Neural progenitor cell (in vitro differentiated cells): ENCODE measurements at regions not wholly inside any gene's neighbourhood (a gene's known extent, or its start where the extent isn't known, plus 50 kb on each side); places are given as distances from the start of the nearest gene placed in this dataset.
"Not testable (repeated sequence)": the region's sequence is repeated elsewhere in the genome, so short reads cannot be mapped to it uniquely, and the experiment has no call there.

ENCODE experiments used
- DNase-seq: peaks from one replicate; pipeline ENCODE4 v3.0.0-alpha.2; 2016; ENCODE audit warnings: low spot score
- H2AFZ ChIP-seq: fragments of 200-600 bp; sonication (generic); replicated peaks from 2 replicates; pipeline ENCODE4 v1.6.1; 2016; ENCODE audit warnings: antibody characterized with exemption
- H3F3A ChIP-seq: fragments of 200-600 bp; sonication (generic); 2 replicates; pipeline ENCODE4 v1.6.1; 2016; ENCODE audit warnings: antibody characterized with exemption, low read depth
- H3K27ac ChIP-seq: fragments of 200-600 bp; sonication (generic); 2 replicates; pipeline ENCODE4 v1.5.1; 2016; ENCODE audit warnings: mild to moderate bottlenecking
- H3K27me3 ChIP-seq: fragments of 200-600 bp; sonication (generic); 2 replicates; pipeline ENCODE4 v1.6.1; 2016; ENCODE audit warnings: mild to moderate bottlenecking, moderate library complexity
- H3K36me3 ChIP-seq: fragments of 200-600 bp; sonication (generic); 2 replicates; pipeline ENCODE4 v1.5.1; 2016
- H3K4me1 ChIP-seq: fragments of 200-600 bp; sonication (generic); 2 replicates; pipeline ENCODE4 v1.6.1; 2016; ENCODE audit warnings: mixed run types
- H3K4me2 ChIP-seq: fragments of 200-600 bp; sonication (generic); 2 replicates; pipeline ENCODE4 v1.6.1; 2016
- H3K4me3 ChIP-seq: fragments of 200-600 bp; sonication (generic); 2 replicates; pipeline ENCODE4 v1.5.1; 2016
- H3K79me2 ChIP-seq: fragments of 200-600 bp; sonication (generic); 2 replicates; pipeline ENCODE4 v1.6.1; 2016; ENCODE audit warnings: low read depth
- H3K9ac ChIP-seq: fragments of 200-600 bp; sonication (generic); 2 replicates; pipeline ENCODE4 v1.6.1; 2016
- H3K9me3 ChIP-seq: fragments of 200-600 bp; sonication (generic); 2 replicates; pipeline ENCODE4 v1.5.1; 2016; ENCODE audit warnings: low read depth
- H4K20me1 ChIP-seq: fragments of 200-600 bp; sonication (generic); 2 replicates; pipeline ENCODE4 v1.6.1; 2016; ENCODE audit warnings: low read depth
- H3K27ac Mint-ChIP-seq: 3 replicates; pipeline ENCODE4 v1.8.0; 2021; ENCODE audit warnings: mixed read lengths
- H3K27me3 Mint-ChIP-seq: 2 replicates; pipeline ENCODE4 v1.8.0; 2022; ENCODE audit warnings: low read depth, mild to moderate bottlenecking, inconsistent platforms, moderate library complexity, mixed read lengths; ENCODE audit not compliant: insufficient read depth
- H3K36me3 Mint-ChIP-seq: 3 replicates; pipeline ENCODE4 v1.8.0; 2021; ENCODE audit warnings: mixed read lengths
- H3K4me1 Mint-ChIP-seq: 3 replicates; pipeline ENCODE4 v1.8.0; 2021; ENCODE audit warnings: mixed read lengths
- H3K4me3 Mint-ChIP-seq: 3 replicates; pipeline ENCODE4 v1.8.0; 2021; ENCODE audit warnings: mild to moderate bottlenecking, moderate library complexity, mixed read lengths
- H3K9me3 Mint-ChIP-seq: 3 replicates; pipeline ENCODE4 v1.8.0; 2020; ENCODE audit warnings: mixed read lengths
- EZH2 ChIP-seq: fragments of 200-600 bp; sonication (generic); IDR thresholded peaks from 2 replicates; pipeline ENCODE4 v1.6.1; 2017; ENCODE audit warnings: antibody characterized with exemption, mild to moderate bottlenecking, moderate library complexity
- EZH2phosphoT487 ChIP-seq: fragments of 200-600 bp; sonication (generic); IDR thresholded peaks from 2 replicates; pipeline ENCODE4 v1.6.1; 2017; ENCODE audit warnings: antibody characterized with exemption
- TF ChIP-seq, protein P1 (sequence below): fragments of 200-600 bp; sonication (generic); IDR thresholded peaks from 2 replicates; pipeline ENCODE4 v1.5.1; 2017; ENCODE audit warnings: antibody characterized with exemption, mild to moderate bottlenecking

DNA sequence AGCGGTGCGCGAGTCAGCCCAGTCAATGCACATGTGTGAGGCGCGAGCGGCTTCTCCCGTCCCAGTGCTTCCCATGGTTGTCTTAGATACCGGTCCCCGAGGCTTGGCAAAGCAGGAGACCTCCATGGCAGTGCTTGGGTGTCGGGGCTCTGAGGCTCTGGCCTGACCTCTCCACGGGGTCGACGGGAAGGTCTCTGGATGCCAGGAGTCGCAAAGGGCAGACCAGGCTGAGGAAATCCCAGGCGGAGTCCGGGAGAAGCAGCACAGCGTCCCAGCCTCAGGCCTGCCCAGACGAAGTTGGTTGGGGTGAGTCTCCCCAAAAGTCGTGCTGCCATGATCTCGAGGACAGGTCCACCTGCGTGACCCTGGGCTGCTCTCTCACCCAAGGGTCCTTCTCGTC lies 3881.6 kb downstream of the SRGAP2C start:
- peaks cover 55% of the 10 kb centered on the region for H3K9me3 Mint-ChIP-seq
- Histone ChIP-seq H3K4me3 (no peak overlapping the region), H3F3A (no peaks in the 10 kb centered on the region), H3K9ac (no peak overlapping the region), H3K27ac (no peak overlapping the region), H3K9me3 (peaks cover 20% of the 10 kb centered on the region), H2AFZ (no peak overlapping the region), H3K79me2 (no peaks in the 10 kb centered on the region), H3K4me2 (no peak overlapping the region), H4K20me1 (no peaks in the 10 kb centered on the region), H3K4me1 (no peaks in the 10 kb centered on the region), H3K27me3 (no peaks in the 10 kb centered on the region), H3K36me3 (no peaks in the 10 kb centered on the region)
- H3K36me3 Mint-ChIP-seq: peaks cover 2% of the 10 kb centered on the region
- TF ChIP-seq EZH2 (no peak), EZH2phosphoT487 (no peak)
- TF ChIP-seq, protein P1, sequence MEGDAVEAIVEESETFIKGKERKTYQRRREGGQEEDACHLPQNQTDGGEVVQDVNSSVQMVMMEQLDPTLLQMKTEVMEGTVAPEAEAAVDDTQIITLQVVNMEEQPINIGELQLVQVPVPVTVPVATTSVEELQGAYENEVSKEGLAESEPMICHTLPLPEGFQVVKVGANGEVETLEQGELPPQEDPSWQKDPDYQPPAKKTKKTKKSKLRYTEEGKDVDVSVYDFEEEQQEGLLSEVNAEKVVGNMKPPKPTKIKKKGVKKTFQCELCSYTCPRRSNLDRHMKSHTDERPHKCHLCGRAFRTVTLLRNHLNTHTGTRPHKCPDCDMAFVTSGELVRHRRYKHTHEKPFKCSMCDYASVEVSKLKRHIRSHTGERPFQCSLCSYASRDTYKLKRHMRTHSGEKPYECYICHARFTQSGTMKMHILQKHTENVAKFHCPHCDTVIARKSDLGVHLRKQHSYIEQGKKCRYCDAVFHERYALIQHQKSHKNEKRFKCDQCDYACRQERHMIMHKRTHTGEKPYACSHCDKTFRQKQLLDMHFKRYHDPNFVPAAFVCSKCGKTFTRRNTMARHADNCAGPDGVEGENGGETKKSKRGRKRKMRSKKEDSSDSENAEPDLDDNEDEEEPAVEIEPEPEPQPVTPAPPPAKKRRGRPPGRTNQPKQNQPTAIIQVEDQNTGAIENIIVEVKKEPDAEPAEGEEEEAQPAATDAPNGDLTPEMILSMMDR: no peak
- peaks cover 8% of the 10 kb centered on the region for H3K27me3 Mint-ChIP-seq
- no peak for DNase-seq
- no peak overlapping the region for H3K4me3 Mint-ChIP-seq
- no peaks in the 10 kb centered on the region for H3K4me1 Mint-ChIP-seq
- H3K27ac Mint-ChIP-seq: no peak overlapping the region

DNA sequence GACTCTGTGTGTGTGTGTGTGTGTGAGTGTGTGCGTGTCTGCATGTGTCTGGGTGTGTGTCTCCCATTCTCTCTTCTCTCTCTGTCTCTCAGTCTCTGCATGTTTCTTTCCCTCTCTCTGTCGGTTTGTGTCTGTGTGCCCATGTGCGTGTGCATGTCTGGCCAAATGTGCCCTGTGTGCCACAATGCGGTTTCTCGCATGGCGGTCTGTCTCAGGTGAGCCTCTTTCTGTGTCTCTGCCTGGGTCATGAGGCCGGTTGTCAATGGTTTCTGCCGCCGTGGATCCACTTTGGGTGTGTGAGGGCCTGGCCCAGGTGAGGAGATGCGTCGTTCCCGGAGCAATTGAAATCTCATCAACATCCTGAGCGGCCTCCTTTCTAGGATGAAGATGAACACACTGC lies 3882.1 kb downstream of the SRGAP2C start:
- H3K27me3 Mint-ChIP-seq, H3K36me3 Mint-ChIP-seq: not testable (repeated sequence)

DNA sequence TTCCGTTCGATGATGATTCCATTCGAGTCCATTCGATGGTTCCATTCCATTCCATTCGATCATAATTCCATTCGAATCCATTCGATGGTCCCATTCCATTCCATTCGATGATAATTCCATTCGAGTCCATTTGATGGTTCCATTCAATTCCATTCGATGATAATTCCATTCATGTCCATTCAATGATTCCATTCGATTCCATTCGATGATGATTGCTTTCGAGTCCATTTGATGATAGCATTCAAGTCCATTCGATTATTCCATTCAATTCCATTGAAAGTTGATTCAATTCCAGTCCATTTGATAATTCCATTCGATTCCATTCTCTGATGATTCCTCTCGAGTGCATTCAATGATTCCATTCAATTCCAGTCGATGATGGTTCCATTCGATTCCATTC lies 3895.3 kb downstream of the SRGAP2C start:
- no peaks in the 10 kb centered on the region for H3K79me2 ChIP-seq
- Mint-ChIP-seq H3K9me3 (peaks cover 71% of the 10 kb centered on the region), H3K36me3 (peaks cover 12% of the 10 kb centered on the region), H3K4me3 (no peak overlapping the region), H3K27me3 (no peaks in the 10 kb centered on the region), H3K4me1 (no peaks in the 10 kb centered on the region), H3K27ac (no peak overlapping the region)
- no peak overlapping the region for H3K9ac ChIP-seq
- no peak for DNase-seq
- H3F3A ChIP-seq: no peaks in the 10 kb centered on the region
- H3K4me3 ChIP-seq: no peak overlapping the region
- H3K27ac ChIP-seq: no peak overlapping the region
- H4K20me1 ChIP-seq: no peaks in the 10 kb centered on the region
- H3K9me3 ChIP-seq: peaks cover 61% of the 10 kb centered on the region
- no peak overlapping the region for H3K4me2 ChIP-seq
- no peak overlapping the region for H2AFZ ChIP-seq
- H3K4me1 ChIP-seq: no peaks in the 10 kb centered on the region
- no peaks in the 10 kb centered on the region for H3K27me3 ChIP-seq
- no peaks in the 10 kb centered on the region for H3K36me3 ChIP-seq
- TF ChIP-seq, protein P1: no peak
- TF ChIP-seq EZH2phosphoT487: no peak
- no peak for TF ChIP-seq EZH2

More for the DNA sequence above, 3882.1 kb downstream of the SRGAP2C start:
- not testable (repeated sequence) for H2AFZ ChIP-seq, H3K4me1 ChIP-seq, H3K4me2 ChIP-seq, H3K36me3 ChIP-seq, H3K27ac Mint-ChIP-seq, H3K27ac ChIP-seq, H3K79me2 ChIP-seq, H3K27me3 ChIP-seq, H3F3A ChIP-seq, H4K20me1 ChIP-seq, H3K4me3 ChIP-seq, H3K9ac ChIP-seq, DNase-seq, H3K4me1 Mint-ChIP-seq, H3K4me3 Mint-ChIP-seq
- H3K9me3 ChIP-seq: peaks cover 20% of the 10 kb centered on the region
- peaks cover 60% of the 10 kb centered on the region for H3K9me3 Mint-ChIP-seq

DNA sequence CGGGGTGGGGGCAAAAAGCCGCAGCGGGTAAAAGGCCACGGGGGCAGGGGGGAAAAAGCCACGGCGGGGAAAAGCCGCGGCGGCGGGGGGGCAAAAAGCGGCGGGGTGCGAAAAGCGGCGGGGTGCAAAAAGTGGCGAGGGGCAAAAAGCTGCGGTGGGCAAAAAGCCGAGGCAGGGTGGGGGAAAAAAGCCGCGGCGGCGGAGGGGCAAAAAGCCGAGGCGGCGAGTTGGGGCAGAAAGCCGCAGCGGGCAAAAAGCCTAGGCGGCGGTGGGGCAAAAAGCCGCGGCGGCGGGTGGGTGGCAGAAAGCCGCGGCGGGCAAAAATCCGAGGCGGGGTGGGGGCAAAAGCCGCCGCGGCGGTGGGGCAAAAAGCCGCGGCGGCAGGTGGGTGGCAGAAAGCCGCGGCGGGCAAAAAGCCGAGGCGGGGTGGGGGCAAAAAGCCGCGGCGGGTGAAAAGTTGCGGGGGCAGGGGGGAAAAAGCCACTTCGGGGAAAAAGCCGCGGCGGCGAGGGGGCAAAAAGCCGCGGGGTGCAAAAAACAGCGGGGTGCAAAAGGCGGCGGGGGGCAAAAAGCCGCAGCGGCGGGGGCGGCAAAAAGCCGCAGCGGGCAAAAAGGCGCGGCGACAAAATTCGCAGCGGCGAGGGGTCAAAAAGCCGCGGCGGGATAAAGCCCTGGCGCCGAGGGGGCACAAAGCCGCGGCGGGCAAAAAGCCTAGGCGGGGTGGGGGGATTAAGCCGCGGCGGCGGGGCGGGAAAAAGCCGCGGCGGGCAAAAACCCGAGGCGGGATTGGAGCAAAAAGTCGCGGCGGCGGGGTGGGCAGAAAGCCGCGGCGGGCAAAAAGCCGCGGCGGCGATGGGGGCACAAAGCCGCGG lies 3901.2 kb downstream of the SRGAP2C start:
- Mint-ChIP-seq H3K27ac (no peak overlapping the region), H3K9me3 (peaks cover 52% of the 10 kb centered on the region), H3K4me3 (no peak overlapping the region), H3K4me1 (no peaks in the 10 kb centered on the region), H3K36me3 (peaks cover 11% of the 10 kb centered on the region), H3K27me3 (no peaks in the 10 kb centered on the region)
- no peak overlapping the region for H3K4me2 ChIP-seq
- H3K9me3 ChIP-seq: peaks cover 42% of the 10 kb centered on the region
- no peaks in the 10 kb centered on the region for H3K36me3 ChIP-seq
- no peak overlapping the region for H3K9ac ChIP-seq
- no peak for DNase-seq
- H3K4me3 ChIP-seq: no peak overlapping the region
- no peaks in the 10 kb centered on the region for H3F3A ChIP-seq
- H3K27me3 ChIP-seq: no peaks in the 10 kb centered on the region
- no peaks in the 10 kb centered on the region for H4K20me1 ChIP-seq
- H3K4me1 ChIP-seq: no peaks in the 10 kb centered on the region
- H3K27ac ChIP-seq: no peak overlapping the region
- H2AFZ ChIP-seq: no peak overlapping the region
- no peak for TF ChIP-seq EZH2phosphoT487
- no peak for TF ChIP-seq EZH2
- TF ChIP-seq, protein P1: no peak
- no peaks in the 10 kb centered on the region for H3K79me2 ChIP-seq
